ENCODE measurements at regions not wholly inside any gene's neighbourhood (a gene's known extent, or its start where the extent isn't known, plus 50 kb on each side); places are given as distances from the start of the nearest gene placed in this dataset.

DNA sequence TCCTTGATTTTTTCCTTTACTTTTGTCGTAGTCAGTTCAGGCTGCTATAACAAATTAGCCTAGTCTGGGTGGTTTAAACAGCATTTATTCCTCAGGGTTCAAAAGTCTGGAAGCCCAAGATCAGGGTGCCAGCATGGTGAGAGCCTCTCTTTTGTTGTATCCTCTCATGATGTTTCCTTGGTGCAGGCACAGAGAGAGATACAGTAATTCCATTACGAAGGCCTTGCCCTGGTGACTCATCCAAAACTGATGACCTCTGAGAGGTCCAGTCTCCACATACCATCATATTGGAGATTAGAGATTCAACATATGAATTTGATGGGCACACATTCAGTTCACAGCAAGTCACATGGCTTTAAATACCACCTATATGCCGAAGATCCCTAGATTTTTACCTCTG lies 253.8 kb downstream of the CYRIA start:
- peaks cover 31% of the 10 kb centered on the region for H3K4me1 Mint-ChIP-seq
- H3K27me3 Mint-ChIP-seq (ENCODE audit: low read depth, poor library complexity) = peaks cover 3% of the 10 kb centered on the region
- H3K36me3 Mint-ChIP-seq (ENCODE audit: low read depth) = peaks cover 10% of the 10 kb centered on the region
- no peak for DNase-seq
- peaks cover 12% of the 10 kb centered on the region for H3K9me3 Mint-ChIP-seq
- H3K27ac Mint-ChIP-seq = no peak overlapping the region
- H3K4me3 Mint-ChIP-seq = no peak overlapping the region
- TF ChIP-seq, protein P1, sequence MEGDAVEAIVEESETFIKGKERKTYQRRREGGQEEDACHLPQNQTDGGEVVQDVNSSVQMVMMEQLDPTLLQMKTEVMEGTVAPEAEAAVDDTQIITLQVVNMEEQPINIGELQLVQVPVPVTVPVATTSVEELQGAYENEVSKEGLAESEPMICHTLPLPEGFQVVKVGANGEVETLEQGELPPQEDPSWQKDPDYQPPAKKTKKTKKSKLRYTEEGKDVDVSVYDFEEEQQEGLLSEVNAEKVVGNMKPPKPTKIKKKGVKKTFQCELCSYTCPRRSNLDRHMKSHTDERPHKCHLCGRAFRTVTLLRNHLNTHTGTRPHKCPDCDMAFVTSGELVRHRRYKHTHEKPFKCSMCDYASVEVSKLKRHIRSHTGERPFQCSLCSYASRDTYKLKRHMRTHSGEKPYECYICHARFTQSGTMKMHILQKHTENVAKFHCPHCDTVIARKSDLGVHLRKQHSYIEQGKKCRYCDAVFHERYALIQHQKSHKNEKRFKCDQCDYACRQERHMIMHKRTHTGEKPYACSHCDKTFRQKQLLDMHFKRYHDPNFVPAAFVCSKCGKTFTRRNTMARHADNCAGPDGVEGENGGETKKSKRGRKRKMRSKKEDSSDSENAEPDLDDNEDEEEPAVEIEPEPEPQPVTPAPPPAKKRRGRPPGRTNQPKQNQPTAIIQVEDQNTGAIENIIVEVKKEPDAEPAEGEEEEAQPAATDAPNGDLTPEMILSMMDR (IDR thresholded peaks at IDR 0.05) = no peak

DNA sequence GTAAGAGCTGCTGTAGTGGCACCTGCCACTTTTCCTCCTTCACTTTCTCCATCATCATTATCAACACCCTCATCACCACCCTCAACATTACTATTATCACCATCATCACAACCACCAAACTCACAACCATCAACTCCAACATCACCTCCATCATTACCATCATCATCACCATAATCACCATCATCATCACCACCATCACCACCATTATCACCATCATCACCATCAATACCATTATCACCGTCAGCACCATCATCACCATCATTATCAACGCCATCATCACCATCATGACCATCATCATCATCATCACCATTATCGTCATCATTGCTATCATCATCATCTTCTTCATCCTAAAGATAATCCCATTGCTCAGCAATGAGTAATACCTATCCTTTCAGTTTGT lies 255.8 kb downstream of the CYRIA start:
- peaks cover 3% of the 10 kb centered on the region for H3K27me3 Mint-ChIP-seq (ENCODE audit: low read depth, poor library complexity)
- H3K27ac Mint-ChIP-seq = peak overlapping the region; percentile 0
- H3K4me1 Mint-ChIP-seq = peaks cover 50% of the 10 kb centered on the region
- peaks cover 4% of the 10 kb centered on the region for H3K36me3 Mint-ChIP-seq (ENCODE audit: low read depth)
- H3K9me3 Mint-ChIP-seq = peaks cover 4% of the 10 kb centered on the region
- TF ChIP-seq, protein P1 (IDR thresholded peaks at IDR 0.05) = no peak
- no peak for DNase-seq
- no peak overlapping the region for H3K4me3 Mint-ChIP-seq

- DNase-seq = no peak
- peaks cover 4% of the 10 kb centered on the region for H3K36me3 Mint-ChIP-seq (ENCODE audit: low read depth)
- H3K27me3 Mint-ChIP-seq (ENCODE audit: low read depth, poor library complexity) = peaks cover 3% of the 10 kb centered on the region
- TF ChIP-seq, protein P1 (IDR thresholded peaks at IDR 0.05) = no peak
- H3K27ac Mint-ChIP-seq = peak overlapping the region; percentile 53
- H3K4me1 Mint-ChIP-seq = peaks cover 59% of the 10 kb centered on the region
- no peaks in the 10 kb centered on the region for H3K9me3 Mint-ChIP-seq
- no peak overlapping the region for H3K4me3 Mint-ChIP-seq
Measured at GRCh38 chr2:16409006-16409390, 256.6 kb downstream of the CYRIA start.

- no peak overlapping the region for H3K4me3 Mint-ChIP-seq
- TF ChIP-seq, protein P1 (IDR thresholded peaks at IDR 0.05) = no peak
- no peak for DNase-seq
- peaks cover 3% of the 10 kb centered on the region for H3K27me3 Mint-ChIP-seq (ENCODE audit: low read depth, poor library complexity)
- peaks cover 62% of the 10 kb centered on the region for H3K4me1 Mint-ChIP-seq
- H3K9me3 Mint-ChIP-seq = no peaks in the 10 kb centered on the region
- H3K27ac Mint-ChIP-seq = no peak overlapping the region
- H3K36me3 Mint-ChIP-seq (ENCODE audit: low read depth) = peaks cover 4% of the 10 kb centered on the region
Measured at GRCh38 chr2:16408331-16409005, 257.2 kb downstream of the CYRIA start.

GRCh38 chr2:16407358-16407757 lies 258.3 kb downstream of the CYRIA start:
- no peaks in the 10 kb centered on the region for H3K9me3 Mint-ChIP-seq
- H3K4me1 Mint-ChIP-seq = peaks cover 66% of the 10 kb centered on the region
- peak overlapping the region; percentile 53 for H3K27ac Mint-ChIP-seq
- H3K27me3 Mint-ChIP-seq (ENCODE audit: low read depth, poor library complexity) = peaks cover 3% of the 10 kb centered on the region
- TF ChIP-seq, protein P1 (IDR thresholded peaks at IDR 0.05) = no peak
- H3K4me3 Mint-ChIP-seq = no peak overlapping the region
- H3K36me3 Mint-ChIP-seq (ENCODE audit: low read depth) = peaks cover 4% of the 10 kb centered on the region
- no peak for DNase-seq

All from nephron progenitor cell (in vitro differentiated cells).